H9 (cell line): ENCODE measurements at regions not wholly inside any gene's neighbourhood (a gene's known extent, or its start where the extent isn't known, plus 50 kb on each side); places are given as distances from the start of the nearest gene placed in this dataset.

Experiments used
- DNase-seq: peaks from one replicate; pipeline ENCODE4 v3.0.0-alpha.2; 2017
- H2AFZ ChIP-seq: one replicate; pipeline ENCODE4 v1.6.1; 2013; ENCODE audit warnings: mild to moderate bottlenecking, low read length, control low read depth, moderate library complexity
- H2AK5ac ChIP-seq: 2 replicates; pipeline ENCODE4 v1.6.1; 2013; ENCODE audit warnings: low read length, control low read depth, mixed read lengths; ENCODE audit not compliant: insufficient read length
- H2BK120ac ChIP-seq: one replicate; pipeline ENCODE4 v1.6.1; 2013; ENCODE audit warnings: low read depth, mild to moderate bottlenecking, low read length, control low read depth, inconsistent platforms; ENCODE audit not compliant: poor library complexity, severe bottlenecking
- H2BK12ac ChIP-seq: 2 replicates; pipeline ENCODE4 v1.6.1; 2013; ENCODE audit warnings: low read length, control low read depth, mixed read lengths, low read depth; ENCODE audit not compliant: insufficient read length
- H2BK15ac ChIP-seq: 2 replicates; pipeline ENCODE4 v1.6.1; 2013; ENCODE audit warnings: low read depth, low read length, control low read depth
- H2BK20ac ChIP-seq: one replicate; pipeline ENCODE4 v1.6.1; 2013; ENCODE audit warnings: low read depth, mild to moderate bottlenecking, low read length, control low read depth, inconsistent platforms; ENCODE audit not compliant: poor library complexity, severe bottlenecking
- H2BK5ac ChIP-seq: 2 replicates; pipeline ENCODE4 v1.6.1; 2013; ENCODE audit warnings: low read length, control low read depth, mixed read lengths; ENCODE audit not compliant: insufficient read length
- H3K14ac ChIP-seq: 2 replicates; pipeline ENCODE4 v1.6.1; 2013; ENCODE audit warnings: low read length, control low read depth; ENCODE audit not compliant: insufficient read depth
- H3K18ac ChIP-seq: 2 replicates; pipeline ENCODE4 v1.6.1; 2013; ENCODE audit warnings: low read depth, mild to moderate bottlenecking, mixed read lengths, low read length, control low read depth; ENCODE audit not compliant: insufficient read length
- H3K23ac ChIP-seq: 2 replicates; pipeline ENCODE4 v1.6.1; 2013; ENCODE audit warnings: low read length, control low read depth, mixed read lengths, low read depth; ENCODE audit not compliant: insufficient read length
- H3K23me2 ChIP-seq: 2 replicates; pipeline ENCODE4 v1.6.1; 2013; ENCODE audit warnings: low read depth, mild to moderate bottlenecking, mixed read lengths, low read length, control low read depth; ENCODE audit not compliant: insufficient read length, poor library complexity, severe bottlenecking
- H3K27ac ChIP-seq: 2 replicates; pipeline ENCODE4 v1.5.1; 2013; ENCODE audit warnings: low read length, control low read depth, mixed read lengths, low read depth; ENCODE audit not compliant: insufficient read length
- H3K27me3 ChIP-seq: 2 replicates; pipeline ENCODE4 v1.6.1; 2013; ENCODE audit warnings: low read length, control low read depth, inconsistent platforms; ENCODE audit not compliant: insufficient read depth
- H3K4ac ChIP-seq: 2 replicates; pipeline ENCODE4 v1.6.1; 2013; ENCODE audit warnings: low read depth, mild to moderate bottlenecking, control low read depth, inconsistent platforms, low read length, moderate library complexity
- H3K4me1 ChIP-seq: 2 replicates; pipeline ENCODE4 v1.6.1; 2013; ENCODE audit warnings: low read length, control low read depth, inconsistent platforms; ENCODE audit not compliant: insufficient read depth
- H3K4me2 ChIP-seq: 2 replicates; pipeline ENCODE4 v1.6.1; 2013; ENCODE audit warnings: low read length, control low read depth, mixed read lengths; ENCODE audit not compliant: insufficient read length, insufficient read depth
- H3K56ac ChIP-seq: 2 replicates; pipeline ENCODE4 v1.6.1; 2013; ENCODE audit warnings: low read depth, mild to moderate bottlenecking, mixed read lengths, low read length, control low read depth; ENCODE audit not compliant: insufficient read length
- H3K79me1 ChIP-seq: 2 replicates; pipeline ENCODE4 v1.6.1; 2013; ENCODE audit warnings: low read depth, mild to moderate bottlenecking, moderate library complexity, low read length, control low read depth, inconsistent platforms; ENCODE audit not compliant: insufficient read depth, poor library complexity, severe bottlenecking
- H3K79me2 ChIP-seq: 2 replicates; pipeline ENCODE4 v1.6.1; 2013; ENCODE audit warnings: low read length, control low read depth, inconsistent platforms; ENCODE audit not compliant: insufficient read depth
- H3K9ac ChIP-seq: 2 replicates; pipeline ENCODE4 v1.6.1; 2013; ENCODE audit warnings: low read length, control low read depth, mixed read lengths; ENCODE audit not compliant: insufficient read length; ENCODE audit errors: extremely low read depth
- H3K9me3 ChIP-seq: one replicate; pipeline ENCODE4 v1.6.1; 2013; ENCODE audit warnings: low read depth, low read length, inconsistent platforms; ENCODE audit not compliant: control insufficient read depth
- H3T11ph ChIP-seq: one replicate; pipeline ENCODE4 v1.6.1; 2013; ENCODE audit warnings: mild to moderate bottlenecking, low read length, control low read depth, inconsistent platforms
- H4K20me1 ChIP-seq: one replicate; pipeline ENCODE4 v1.6.1; 2013; ENCODE audit not compliant: control insufficient read depth, insufficient read length, insufficient read depth
- H4K5ac ChIP-seq: 2 replicates; pipeline ENCODE4 v1.6.1; 2013; ENCODE audit warnings: low read depth, mild to moderate bottlenecking, mixed read lengths, low read length, control low read depth; ENCODE audit not compliant: insufficient read length
- H4K8ac ChIP-seq: replicated peaks from 2 replicates; pipeline ENCODE4 v1.6.1; 2013; ENCODE audit warnings: low read length, control low read depth, mixed read lengths, low read depth; ENCODE audit not compliant: insufficient read length
- H4K91ac ChIP-seq: 2 replicates; pipeline ENCODE4 v1.6.1; 2013; ENCODE audit warnings: low read depth, mild to moderate bottlenecking, moderate library complexity, mixed read lengths, low read length, control low read depth; ENCODE audit not compliant: insufficient read length
- H3K27ac Mint-ChIP-seq, 3 experiments: 2 replicates in 2 of 3; 3 replicates in 1 of 3; pipeline ENCODE4 v1.8.0; 2020 to 2021; ENCODE audit warnings: mixed read lengths in 3 of 3, mild to moderate bottlenecking in 1 of 3, moderate library complexity in 1 of 3
- H3K27me3 Mint-ChIP-seq: 2 replicates; pipeline ENCODE4 v1.8.0; 2021; ENCODE audit warnings: low read depth, mild to moderate bottlenecking, moderate library complexity, mixed read lengths
- H3K36me3 Mint-ChIP-seq, 3 experiments: 2 replicates in 2 of 3; 3 replicates in 1 of 3; pipeline ENCODE4 v1.8.0; 2020 to 2021; ENCODE audit warnings: low read depth in 3 of 3, mixed read lengths in 3 of 3; ENCODE audit not compliant: insufficient read depth in 1 of 3
- H3K4me1 Mint-ChIP-seq, 2 experiments: 2 replicates each; pipeline ENCODE4 v1.8.0; 2020; ENCODE audit warnings: mixed read lengths in 2 of 2
- H3K4me3 Mint-ChIP-seq, 2 experiments: 2 replicates in 1 of 2; 3 replicates in 1 of 2; pipeline ENCODE4 v1.8.0; 2020 to 2021; ENCODE audit warnings: mild to moderate bottlenecking in 2 of 2, mixed read lengths in 2 of 2, moderate library complexity in 1 of 2
- H3K9me3 Mint-ChIP-seq, 2 experiments: 2 replicates in 1 of 2; 3 replicates in 1 of 2; pipeline ENCODE4 v1.8.0; 2020; ENCODE audit warnings: mild to moderate bottlenecking in 2 of 2, mixed read lengths in 2 of 2, moderate library complexity in 1 of 2
- CTCF ChIP-seq: fragments of 200-600 bp; sonication (generic); conservative IDR thresholded peaks from 3 replicates; pipeline ENCODE4 v1.8.0; 2021; ENCODE audit warnings: antibody characterized with exemption, mild to moderate bottlenecking
- WGBS: extraction: QIAGEN DNeasy Blood & Tissue Kit; methylation state at CpG from one replicate; pipeline ENCODE4 v1.1.7; 2013; ENCODE audit warnings: missing lambda C conversion rate, low lambda C conversion rate, mixed read lengths; ENCODE audit not compliant: insufficient read length; ENCODE audit errors: extremely low coverage; 5-methylcytosine and 5-hydroxymethylcytosine counted together

GRCh38 chr16:87072101-87072500, 245.1 kb downstream of the C16orf95 start:
- Histone ChIP-seq H4K91ac (no peak overlapping the region), H3K79me2 (no peaks in the 10 kb centered on the region), H4K5ac (no peak overlapping the region), H3K23me2 (no peaks in the 10 kb centered on the region), H3K27ac (no peak overlapping the region), H2AK5ac (no peak overlapping the region), H3K14ac (no peak overlapping the region), H4K20me1 (no peaks in the 10 kb centered on the region), H4K8ac (no peak overlapping the region), H3K4me1 (no peaks in the 10 kb centered on the region), H2BK12ac (no peak overlapping the region), H3K4ac (no peak overlapping the region), H3K23ac (no peak overlapping the region), H3K4me2 (no peak overlapping the region), H3T11ph (no peak overlapping the region), H3K27me3 (no peaks in the 10 kb centered on the region), H2AFZ (no peak overlapping the region), H2BK5ac (no peak overlapping the region), H3K56ac (no peak overlapping the region), H2BK20ac (no peak overlapping the region), H3K79me1 (no peaks in the 10 kb centered on the region), H3K9me3 (no peaks in the 10 kb centered on the region), H3K9ac (no peak overlapping the region), H2BK120ac (no peak overlapping the region), H2BK15ac (no peak overlapping the region), H3K18ac (no peak overlapping the region)
- WGBS: no CpG with 5 or more reads among the region's 8 CpGs
- no peak for DNase-seq
- peaks cover 3% of the 10 kb centered on the region for H3K27me3 Mint-ChIP-seq
- H3K27ac Mint-ChIP-seq: no peak overlapping the region
- H3K4me3 Mint-ChIP-seq: no peak overlapping the region
- TF ChIP-seq CTCF: no peak
- no peaks in the 10 kb centered on the region for H3K36me3 Mint-ChIP-seq
- peaks cover 31 to 35% of the 10 kb centered on the region in 2 experiments for H3K4me1 Mint-ChIP-seq
- no peaks in the 10 kb centered on the region for H3K9me3 Mint-ChIP-seq
